Peyer's patch (tissue), 4 donors: ENCODE measurements at regions not wholly inside any gene's neighbourhood (a gene's known extent, or its start where the extent isn't known, plus 50 kb on each side); places are given as distances from the start of the nearest gene placed in this dataset.

ENCODE experiments used
- DNase-seq, 3 donors: peaks; one replicate each; pipeline ENCODE4 v3.0.0-alpha.2; 2017 to 2019
- H3K27ac ChIP-seq, 4 donors: fragments of 200-600 bp; sonication (generic); one replicate each; pipeline ENCODE4 v1.5.1; 2016 to 2019
- H3K27me3 ChIP-seq, 2 donors: fragments of 200-600 bp; sonication (generic); one replicate each; pipeline ENCODE4 v1.5.1; 2019
- H3K36me3 ChIP-seq, 3 donors: fragments of 200-600 bp; sonication (generic); one replicate each; pipeline ENCODE4 v1.5.1; 2016 to 2019
- H3K4me1 ChIP-seq, 4 donors: fragments of 200-600 bp; sonication (generic); one replicate each; pipeline ENCODE4 v1.5.1; 2016 to 2019
- H3K4me3 ChIP-seq, 4 donors: fragments of 200-600 bp; sonication (generic); 1 replicate in 3 of 4; 2 replicates in 1 of 4; pipeline ENCODE4 v1.5.1; 2016 to 2019; ENCODE audit warnings: mild to moderate bottlenecking in 1 of 4
- H3K9me3 ChIP-seq, 4 donors: fragments of 200-600 bp; sonication (generic); one replicate each; pipeline ENCODE4 v1.5.1; 2016 to 2019; ENCODE audit warnings: mild to moderate bottlenecking in 1 of 4
- POLR2A ChIP-seq, 2 donors: fragments of 450-650 bp; IDR thresholded peaks; one replicate each; pipeline ENCODE4 v1.5.1; 2017; ENCODE audit warnings: antibody characterized with exemption in 2 of 2, mild to moderate bottlenecking in 2 of 2, moderate library complexity in 2 of 2
- TF ChIP-seq, protein P1 (sequence below), 6 experiments: fragments of 450-650 bp in 4 of 6; fragments of 200-600 bp in 2 of 6; sonication (generic) in 1 of 6; IDR thresholded peaks; one replicate each; pipeline ENCODE4 v1.5.1; 2017 to 2019; ENCODE audit warnings: antibody characterized with exemption in 6 of 6, mild to moderate bottlenecking in 3 of 6, moderate library complexity in 1 of 6

DNA sequence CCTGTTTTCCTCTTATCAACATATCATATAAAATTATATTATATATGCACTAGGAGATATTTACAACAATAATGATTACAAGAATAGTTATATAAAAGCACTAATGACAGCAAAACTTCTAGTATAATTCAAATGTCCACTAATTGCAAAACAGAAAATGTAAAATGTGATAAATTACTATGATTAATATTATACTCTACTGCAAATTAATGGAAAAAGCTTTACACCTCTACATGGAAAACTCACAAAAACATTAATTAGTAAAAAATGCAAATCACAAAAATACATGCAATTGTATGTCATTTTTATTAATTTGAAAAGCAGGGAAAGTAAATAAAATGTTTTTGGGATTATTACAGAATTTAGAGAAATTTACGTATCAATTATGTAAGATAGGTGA is 681.0 kb upstream of the PCDH20 start:
- Histone ChIP-seq H3K36me3 (no peaks in the 10 kb centered on the region), H3K4me1 (no peaks in the 10 kb centered on the region), H3K27me3 (no peaks in the 10 kb centered on the region)

DNA sequence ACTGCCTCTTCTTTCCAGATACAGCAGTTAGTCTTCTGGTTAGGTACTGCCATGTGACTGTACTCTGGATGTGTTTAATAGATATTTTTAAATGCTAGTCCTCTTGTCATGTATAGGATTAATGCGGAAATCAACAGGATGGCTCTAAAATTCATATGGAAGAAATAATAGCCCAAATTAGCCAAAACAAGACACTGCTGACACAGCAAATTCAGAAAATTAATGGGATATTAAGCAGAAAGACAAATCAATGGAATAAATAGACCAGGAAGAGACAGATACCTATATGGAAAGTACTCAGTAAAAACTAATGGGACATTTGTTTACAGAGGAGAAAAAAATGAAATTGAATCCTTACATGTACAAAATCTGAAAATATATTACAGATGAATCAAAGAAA is 679.3 kb upstream of the PCDH20 start:
- Histone ChIP-seq H3K27ac (no peak overlapping the region), H3K9me3 (no peaks in the 10 kb centered on the region), H3K4me3 (no peak overlapping the region), H3K27me3 (no peaks in the 10 kb centered on the region), H3K4me1 (no peaks in the 10 kb centered on the region), H3K36me3 (no peaks in the 10 kb centered on the region)
- no peak for DNase-seq
- TF ChIP-seq, protein P1, sequence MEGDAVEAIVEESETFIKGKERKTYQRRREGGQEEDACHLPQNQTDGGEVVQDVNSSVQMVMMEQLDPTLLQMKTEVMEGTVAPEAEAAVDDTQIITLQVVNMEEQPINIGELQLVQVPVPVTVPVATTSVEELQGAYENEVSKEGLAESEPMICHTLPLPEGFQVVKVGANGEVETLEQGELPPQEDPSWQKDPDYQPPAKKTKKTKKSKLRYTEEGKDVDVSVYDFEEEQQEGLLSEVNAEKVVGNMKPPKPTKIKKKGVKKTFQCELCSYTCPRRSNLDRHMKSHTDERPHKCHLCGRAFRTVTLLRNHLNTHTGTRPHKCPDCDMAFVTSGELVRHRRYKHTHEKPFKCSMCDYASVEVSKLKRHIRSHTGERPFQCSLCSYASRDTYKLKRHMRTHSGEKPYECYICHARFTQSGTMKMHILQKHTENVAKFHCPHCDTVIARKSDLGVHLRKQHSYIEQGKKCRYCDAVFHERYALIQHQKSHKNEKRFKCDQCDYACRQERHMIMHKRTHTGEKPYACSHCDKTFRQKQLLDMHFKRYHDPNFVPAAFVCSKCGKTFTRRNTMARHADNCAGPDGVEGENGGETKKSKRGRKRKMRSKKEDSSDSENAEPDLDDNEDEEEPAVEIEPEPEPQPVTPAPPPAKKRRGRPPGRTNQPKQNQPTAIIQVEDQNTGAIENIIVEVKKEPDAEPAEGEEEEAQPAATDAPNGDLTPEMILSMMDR (IDR thresholded peaks at IDR 0.05), result no peak
- TF ChIP-seq POLR2A (IDR thresholded peaks at IDR 0.05), result no peak

More for the DNA sequence above, 681.0 kb upstream of the PCDH20 start:
- Histone ChIP-seq H3K27ac (no peak overlapping the region), H3K9me3 (no peaks in the 10 kb centered on the region), H3K4me3 (no peak overlapping the region)
- no peak for DNase-seq
- TF ChIP-seq POLR2A (IDR thresholded peaks at IDR 0.05), result no peak
- TF ChIP-seq, protein P1 (IDR thresholded peaks at IDR 0.05), result no peak

DNA sequence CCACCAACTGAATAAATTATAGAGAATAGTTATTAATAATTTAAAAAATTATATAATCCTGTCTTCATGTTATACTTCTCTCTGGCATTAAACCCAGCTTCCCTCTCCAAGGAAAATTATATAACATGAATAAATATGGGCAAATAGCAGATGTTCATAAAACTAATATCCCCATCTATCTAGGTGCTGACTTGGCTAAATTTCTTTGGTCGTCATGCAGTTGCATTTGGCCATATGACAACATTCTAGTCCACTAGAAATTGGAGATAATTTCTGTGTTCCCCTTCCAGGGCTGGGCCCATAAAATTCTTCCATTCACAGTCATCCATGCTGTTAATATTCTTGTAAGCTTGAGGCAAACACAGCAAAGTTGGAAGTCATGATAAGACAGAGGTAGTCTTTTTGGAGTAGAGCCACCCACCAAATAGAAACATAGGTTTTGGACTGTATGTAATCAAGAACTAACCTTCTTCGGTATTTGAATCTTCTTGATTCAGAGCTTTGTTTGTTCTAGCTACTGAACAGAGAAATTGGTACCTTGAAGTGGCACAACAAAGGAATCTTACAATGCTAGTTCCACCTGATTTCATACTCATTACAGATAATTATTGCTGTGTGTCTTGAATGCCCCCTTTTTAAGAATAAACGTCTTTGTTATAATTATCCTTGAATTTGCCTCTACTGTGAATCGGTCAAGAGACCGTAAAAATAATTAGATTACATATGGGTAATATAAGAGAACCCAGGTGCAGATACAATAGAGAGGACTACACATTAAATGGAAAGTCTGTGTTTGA is 678.5 kb upstream of the PCDH20 start:
- no peaks in the 10 kb centered on the region for H3K9me3 ChIP-seq
- no peaks in the 10 kb centered on the region for H3K36me3 ChIP-seq
- no peak overlapping the region for H3K27ac ChIP-seq
- H3K27me3 ChIP-seq, result no peaks in the 10 kb centered on the region
- no peaks in the 10 kb centered on the region for H3K4me1 ChIP-seq
- no peak for DNase-seq
- no peak for TF ChIP-seq POLR2A (IDR thresholded peaks at IDR 0.05)
- TF ChIP-seq, protein P1 (IDR thresholded peaks at IDR 0.05), result no peak
- H3K4me3 ChIP-seq, result no peak overlapping the region

DNA sequence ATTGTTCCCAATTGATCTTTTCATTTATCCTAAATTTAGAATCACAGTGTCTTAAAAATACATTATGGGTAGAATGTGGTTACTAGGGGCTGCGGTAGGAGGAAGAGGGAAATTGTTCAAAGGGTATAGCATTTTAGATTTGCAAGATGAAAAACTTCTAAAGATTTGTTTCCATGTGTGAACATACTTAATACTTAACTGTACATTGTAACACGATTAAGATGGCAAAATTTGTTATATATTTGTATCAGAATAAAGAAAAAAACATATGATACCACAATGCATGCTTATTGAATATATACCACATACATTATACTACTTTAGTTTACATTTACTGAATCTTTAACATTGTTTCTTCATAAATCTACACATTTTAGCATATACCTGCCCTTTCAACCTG is 677.3 kb upstream of the PCDH20 start:
- H3K4me3 ChIP-seq, result no peak overlapping the region
- no peaks in the 10 kb centered on the region for H3K4me1 ChIP-seq

DNA sequence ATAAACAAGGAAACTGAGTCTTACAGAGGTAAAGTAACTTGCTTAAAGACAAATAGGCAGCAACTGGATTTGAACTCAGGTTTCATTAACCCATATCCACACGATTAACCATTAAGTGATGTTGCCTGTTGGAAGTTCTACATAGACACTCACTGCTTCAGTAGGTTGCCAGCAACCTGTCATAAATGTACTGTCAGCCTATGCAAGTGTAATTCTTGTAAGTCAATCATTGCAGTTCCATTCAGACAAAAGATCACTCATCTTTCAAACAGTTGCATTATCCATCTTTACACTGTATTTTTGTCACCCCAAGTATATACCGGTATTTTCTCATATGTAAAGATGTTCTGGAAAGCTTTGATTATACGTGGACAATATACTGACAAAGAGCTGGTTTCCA is 676.9 kb upstream of the PCDH20 start:
- no peak overlapping the region for H3K4me3 ChIP-seq
- no peaks in the 10 kb centered on the region for H3K9me3 ChIP-seq
- H3K36me3 ChIP-seq, result no peaks in the 10 kb centered on the region
- no peaks in the 10 kb centered on the region for H3K27me3 ChIP-seq
- no peak for DNase-seq
- H3K27ac ChIP-seq, result no peak overlapping the region
- TF ChIP-seq POLR2A (IDR thresholded peaks at IDR 0.05), result no peak
- TF ChIP-seq, protein P1 (IDR thresholded peaks at IDR 0.05), result no peak
- H3K4me1 ChIP-seq, result no peaks in the 10 kb centered on the region

More for the DNA sequence above, 677.3 kb upstream of the PCDH20 start:
- no peak for DNase-seq
- no peak for TF ChIP-seq POLR2A (IDR thresholded peaks at IDR 0.05)
- Histone ChIP-seq H3K9me3 (no peaks in the 10 kb centered on the region), H3K36me3 (no peaks in the 10 kb centered on the region), H3K27ac (no peak overlapping the region), H3K27me3 (no peaks in the 10 kb centered on the region)

DNA sequence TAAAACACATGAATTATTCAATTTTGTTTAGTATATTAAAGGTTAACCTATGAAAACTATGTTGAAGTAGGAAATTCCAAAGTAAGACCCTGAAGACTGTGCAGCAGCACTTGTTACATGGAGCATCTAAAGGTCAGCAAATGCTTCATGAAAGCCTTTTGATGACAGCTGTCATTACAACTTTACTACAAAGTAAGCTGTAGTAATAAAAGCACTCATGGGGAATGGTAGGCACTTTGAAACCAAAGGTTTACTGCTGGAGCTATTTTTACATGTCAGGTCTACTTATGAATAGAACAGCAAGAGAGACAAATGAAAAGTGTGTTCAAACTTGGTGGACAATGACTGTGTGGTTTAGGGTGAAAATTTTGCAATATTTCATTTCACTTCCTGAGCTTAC is 672.5 kb upstream of the PCDH20 start:
- no peaks in the 10 kb centered on the region for H3K9me3 ChIP-seq
- H3K27ac ChIP-seq, result no peak overlapping the region
- TF ChIP-seq POLR2A (IDR thresholded peaks at IDR 0.05), result no peak
- TF ChIP-seq, protein P1 (IDR thresholded peaks at IDR 0.05), result no peak
- H3K36me3 ChIP-seq, result no peaks in the 10 kb centered on the region
- no peak for DNase-seq
- no peak overlapping the region for H3K4me3 ChIP-seq
- no peaks in the 10 kb centered on the region for H3K4me1 ChIP-seq
- H3K27me3 ChIP-seq, result no peaks in the 10 kb centered on the region
